ENCODE measurements at regions not wholly inside any gene's neighbourhood (a gene's known extent, or its start where the extent isn't known, plus 50 kb on each side); places are given as distances from the start of the nearest gene placed in this dataset.
"Not testable (repeated sequence)": the region's sequence is repeated elsewhere in the genome, so short reads cannot be mapped to it uniquely, and the experiment has no call there.

- TF ChIP-seq POLR2A (IDR thresholded peaks at IDR 0.05); CTCF (IDR thresholded peaks at IDR 0.05 in 4 of 5, conservative IDR thresholded peaks at IDR 0.05 in 1 of 5): not testable (repeated sequence)
Measured at GRCh38 chr15:91371345-91371744, 271.3 kb downstream of the SV2B start.

Data from gastrocnemius medialis (tissue), 4 donors.